C4-2B (cell line): ENCODE measurements at regions not wholly inside any gene's neighbourhood (a gene's known extent, or its start where the extent isn't known, plus 50 kb on each side); places are given as distances from the start of the nearest gene placed in this dataset.

Source experiments
- H3K27ac ChIP-seq: fragments of 450-650 bp; 2 replicates; pipeline ENCODE4 v1.5.1; 2017
- ZFX ChIP-seq: fragments of 450-650 bp; IDR thresholded peaks from 2 replicates; pipeline ENCODE4 v1.6.1; 2017
- TF ChIP-seq, protein P1 (sequence below): fragments of 450-650 bp; conservative IDR thresholded peaks from 2 replicates; pipeline ENCODE4 v1.5.1; 2017; ENCODE audit warnings: mild to moderate bottlenecking

DNA sequence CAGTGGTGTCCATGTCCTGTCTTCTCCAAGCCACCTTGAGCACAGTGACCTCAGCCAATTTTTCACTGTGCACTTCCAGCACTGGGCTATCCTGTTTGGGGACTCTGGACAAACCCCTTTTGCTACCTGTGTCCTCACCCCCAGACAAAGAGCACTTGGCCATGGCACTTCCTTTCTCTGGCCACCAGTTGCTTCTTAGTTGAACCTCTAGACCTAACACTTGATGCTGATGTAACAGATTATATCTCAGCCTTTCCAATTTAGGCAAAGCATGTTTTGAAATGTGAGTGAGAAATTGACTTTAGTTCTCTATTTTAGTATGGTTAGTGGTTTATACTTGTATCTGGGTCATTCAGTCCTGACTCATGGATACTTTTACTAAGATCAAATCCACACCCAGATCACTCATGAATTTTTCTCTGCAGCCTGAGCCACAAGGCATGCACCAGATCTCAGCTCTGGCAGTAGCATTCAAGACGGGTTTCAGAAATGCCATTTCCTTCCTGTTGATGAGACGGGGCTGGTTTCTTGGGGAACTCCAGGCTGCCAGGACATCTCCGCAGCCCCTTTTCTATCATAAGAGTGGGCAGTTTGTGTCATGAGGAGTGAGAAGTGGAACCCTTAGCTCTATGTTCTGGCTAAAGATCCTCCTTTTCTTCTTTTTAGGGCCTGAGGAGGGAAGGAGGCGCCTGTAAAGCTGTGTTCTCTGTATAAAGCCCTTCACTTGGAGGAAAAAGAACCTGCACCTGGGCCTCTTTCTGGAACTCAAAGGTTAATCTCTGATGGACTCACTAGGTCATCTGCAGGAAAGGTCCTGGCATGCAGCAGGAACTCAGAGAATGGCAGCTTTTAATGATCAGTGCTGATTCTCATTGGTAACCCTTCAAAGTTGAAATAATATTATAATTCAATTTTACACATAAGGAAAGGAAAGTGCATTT, 185.6 kb upstream of the TENM4 start:
- H3K27ac ChIP-seq = no peak overlapping the region
- TF ChIP-seq, protein P1, sequence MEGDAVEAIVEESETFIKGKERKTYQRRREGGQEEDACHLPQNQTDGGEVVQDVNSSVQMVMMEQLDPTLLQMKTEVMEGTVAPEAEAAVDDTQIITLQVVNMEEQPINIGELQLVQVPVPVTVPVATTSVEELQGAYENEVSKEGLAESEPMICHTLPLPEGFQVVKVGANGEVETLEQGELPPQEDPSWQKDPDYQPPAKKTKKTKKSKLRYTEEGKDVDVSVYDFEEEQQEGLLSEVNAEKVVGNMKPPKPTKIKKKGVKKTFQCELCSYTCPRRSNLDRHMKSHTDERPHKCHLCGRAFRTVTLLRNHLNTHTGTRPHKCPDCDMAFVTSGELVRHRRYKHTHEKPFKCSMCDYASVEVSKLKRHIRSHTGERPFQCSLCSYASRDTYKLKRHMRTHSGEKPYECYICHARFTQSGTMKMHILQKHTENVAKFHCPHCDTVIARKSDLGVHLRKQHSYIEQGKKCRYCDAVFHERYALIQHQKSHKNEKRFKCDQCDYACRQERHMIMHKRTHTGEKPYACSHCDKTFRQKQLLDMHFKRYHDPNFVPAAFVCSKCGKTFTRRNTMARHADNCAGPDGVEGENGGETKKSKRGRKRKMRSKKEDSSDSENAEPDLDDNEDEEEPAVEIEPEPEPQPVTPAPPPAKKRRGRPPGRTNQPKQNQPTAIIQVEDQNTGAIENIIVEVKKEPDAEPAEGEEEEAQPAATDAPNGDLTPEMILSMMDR = no peak
- no peak for TF ChIP-seq ZFX

DNA sequence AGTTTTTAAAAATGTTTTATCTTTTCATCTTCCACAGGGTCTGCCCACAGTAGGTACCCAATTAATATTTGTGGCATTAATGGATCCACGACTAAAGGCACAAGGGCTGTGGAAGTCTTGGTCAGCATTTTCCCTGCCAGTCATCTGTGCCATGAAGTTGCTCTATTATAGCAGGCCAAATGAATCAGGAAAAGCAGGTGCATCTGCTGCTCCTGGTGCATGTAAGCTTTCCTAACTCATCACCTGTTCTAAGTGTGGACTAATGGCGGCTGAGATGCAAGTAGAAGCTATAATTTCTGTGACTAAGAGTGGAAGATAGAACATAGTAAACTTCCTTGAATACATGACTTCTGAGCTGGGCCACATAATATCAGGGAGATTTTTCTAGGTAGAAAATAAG, 182.5 kb upstream of the TENM4 start:
- TF ChIP-seq, protein P1 = no peak
- no peak for TF ChIP-seq ZFX
- H3K27ac ChIP-seq = no peak overlapping the region

DNA sequence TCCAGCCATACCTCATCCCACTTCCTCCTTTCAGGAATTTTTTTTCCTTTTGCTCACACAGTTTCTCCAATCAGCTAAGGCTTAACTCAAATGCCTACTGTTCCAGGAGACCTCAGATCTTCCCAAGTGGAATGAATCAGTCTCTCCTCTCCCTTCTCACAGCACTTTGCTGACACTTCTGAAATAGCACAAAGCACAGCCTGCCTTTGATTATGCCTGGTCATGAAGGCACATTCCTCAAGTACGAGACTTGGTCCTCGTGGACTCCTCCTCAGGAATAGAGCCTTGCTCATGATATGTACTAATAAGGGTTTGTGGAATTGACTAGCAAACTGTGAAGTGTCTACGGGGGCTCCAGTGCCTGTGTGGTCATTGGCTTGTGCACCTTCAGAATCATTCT, 176.7 kb upstream of the TENM4 start:
- H3K27ac ChIP-seq = no peak overlapping the region
- TF ChIP-seq, protein P1 = no peak
- no peak for TF ChIP-seq ZFX

DNA sequence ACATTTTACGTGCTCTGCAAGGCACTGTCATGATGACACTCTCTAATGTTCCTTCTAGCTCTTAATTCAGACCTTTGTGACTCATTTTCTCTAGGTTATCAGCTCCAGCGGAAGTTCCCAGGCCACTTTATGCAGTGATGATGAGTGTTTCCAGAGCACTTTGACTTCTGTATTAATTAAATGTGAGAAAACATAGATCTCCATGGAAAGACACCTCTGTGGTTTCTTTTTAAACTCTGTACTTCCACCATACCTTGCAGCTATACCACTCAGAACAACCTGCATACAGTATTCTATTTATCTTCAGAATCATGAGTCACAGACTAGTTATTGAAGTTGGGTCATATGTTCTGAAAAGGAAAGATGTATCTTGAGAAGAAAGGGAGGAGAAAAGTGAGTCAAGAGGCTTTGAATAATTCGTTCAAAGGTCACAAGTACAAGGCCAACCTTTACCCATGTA, 175.6 kb upstream of the TENM4 start:
- H3K27ac ChIP-seq = no peak overlapping the region
- TF ChIP-seq, protein P1 = no peak
- no peak for TF ChIP-seq ZFX

DNA sequence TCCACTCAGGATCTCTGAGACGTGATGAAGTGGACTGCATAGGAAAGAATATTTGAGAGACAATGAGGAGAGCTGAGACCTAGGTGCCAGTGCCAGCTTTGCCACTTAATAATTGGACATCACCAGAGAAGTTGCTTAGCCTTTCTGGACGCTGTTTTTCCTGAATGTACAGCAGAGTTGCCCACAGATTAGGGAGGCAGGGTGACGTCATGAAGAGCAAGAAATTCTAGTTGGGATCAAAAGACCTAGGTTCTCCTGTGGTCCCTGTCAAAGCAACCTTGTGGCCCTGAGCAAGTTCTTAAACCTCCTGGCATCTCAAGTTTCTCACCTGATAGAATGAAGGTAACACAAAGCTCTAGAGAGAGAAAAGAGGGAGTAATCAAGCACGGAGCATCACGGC, 174.6 kb upstream of the TENM4 start:
- no peak overlapping the region for H3K27ac ChIP-seq
- TF ChIP-seq, protein P1 = no peak
- TF ChIP-seq ZFX = no peak

DNA sequence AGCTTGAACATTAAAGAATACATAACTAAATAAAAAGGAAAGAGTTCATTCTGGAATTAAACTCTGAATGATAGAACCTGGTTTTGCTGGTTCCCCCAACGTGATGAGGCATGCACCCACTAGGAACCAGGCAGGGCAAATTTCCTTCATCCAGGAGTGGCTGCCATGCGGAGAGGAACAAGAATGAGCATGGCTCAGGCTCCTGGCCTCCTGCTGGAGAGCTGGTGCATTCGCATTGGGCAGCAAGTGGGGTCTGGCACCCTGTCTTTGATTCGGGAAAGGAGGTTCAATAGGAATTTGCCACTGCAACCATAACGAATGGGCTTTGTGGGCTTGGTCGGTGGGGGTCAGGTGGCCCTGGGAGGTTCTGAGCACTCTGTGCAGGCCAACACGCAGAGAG, 169.8 kb upstream of the TENM4 start:
- no peak overlapping the region for H3K27ac ChIP-seq
- no peak for TF ChIP-seq ZFX

DNA sequence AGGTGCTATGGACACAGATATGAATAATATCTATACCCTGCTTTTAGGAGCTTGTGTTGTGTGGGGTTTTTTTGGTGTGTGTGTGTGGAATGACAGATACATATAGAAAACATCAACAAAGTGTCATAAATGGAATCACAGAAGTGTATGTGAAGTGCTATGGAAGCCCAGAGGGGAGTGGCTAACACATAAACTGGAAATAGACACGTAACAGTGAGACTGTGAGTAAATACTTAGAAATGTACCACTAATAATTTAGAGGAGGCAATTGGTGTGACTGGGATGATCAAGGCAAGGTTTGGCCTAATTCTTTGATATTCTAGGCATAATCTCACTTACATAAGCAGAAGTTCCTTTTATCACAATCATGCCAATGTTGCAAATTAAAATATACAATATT, 169.3 kb upstream of the TENM4 start:
- no peak for TF ChIP-seq ZFX
- TF ChIP-seq, protein P1 = no peak
- H3K27ac ChIP-seq = no peak overlapping the region
